HEK293 (cell line): ENCODE measurements at regions not wholly inside any gene's neighbourhood (a gene's known extent, or its start where the extent isn't known, plus 50 kb on each side); places are given as distances from the start of the nearest gene placed in this dataset.

Experiments
- CTCF ChIA-PET: fragments of 350-600 bp; formaldehyde crosslinking; extraction: SDS; loops from one replicate; lab custom pipeline; 2021; ENCODE audit warnings: antibody characterized with exemption; lab: Yijun Ruan, JAX
- POLR2A ChIA-PET: fragments of 300-600 bp; formaldehyde crosslinking; extraction: SDS; loops from one replicate; lab custom pipeline; 2020; ENCODE audit warnings: antibody characterized with exemption, inconsistent platforms; lab: Yijun Ruan, JAX
- H3K27ac ChIP-seq: fragments of 200-500 bp; sonication (Bioruptor generic); 2 replicates; pipeline ENCODE4 v1.5.1; 2014; ENCODE audit warnings: low read depth, low read length, control low read depth, inconsistent platforms; ENCODE audit errors: extremely low read depth
- H3K36me3 ChIP-seq, 2 experiments: fragments of 200-500 bp in 1 of 2; sonication (Bioruptor generic) in 1 of 2; 1 replicate in 1 of 2; 2 replicates in 1 of 2; pipeline ENCODE4 v1.5.1; 2014 to 2017; ENCODE audit warnings: inconsistent platforms in 2 of 2, low read length in 2 of 2; ENCODE audit not compliant: control insufficient read depth in 2 of 2, insufficient read depth in 1 of 2
- H3K4me1 ChIP-seq: fragments of 200-500 bp; sonication (Bioruptor generic); 2 replicates; pipeline ENCODE4 v1.5.1; 2014; ENCODE audit warnings: mild to moderate bottlenecking, low read length, inconsistent platforms; ENCODE audit not compliant: control insufficient read depth, insufficient read depth
- H3K4me3 ChIP-seq: 2 replicates; pipeline ENCODE4 v1.5.1; 2011; ENCODE audit warnings: low read depth, mild to moderate bottlenecking, control low read depth, low read length, moderate library complexity
- H3K9me3 ChIP-seq: fragments of 200-500 bp; sonication (Bioruptor generic); 2 replicates; pipeline ENCODE4 v1.5.1; 2014; ENCODE audit warnings: low read depth, low read length, inconsistent platforms; ENCODE audit not compliant: control insufficient read depth, insufficient read depth
- GLI4 ChIP-seq: fragments of 450-650 bp; formaldehyde crosslinking; IDR thresholded peaks from 2 replicates; pipeline ENCODE4 v1.5.1; 2016; ENCODE audit warnings: missing biosample characterization, missing genetic modification characterization
- SCRT1 ChIP-seq: fragments of 450-650 bp; formaldehyde crosslinking; IDR thresholded peaks from 2 replicates; pipeline ENCODE4 v1.5.1; 2016; ENCODE audit warnings: missing biosample characterization, missing genetic modification characterization, borderline replicate concordance
- TRIM28 ChIP-seq: IDR thresholded peaks from 2 replicates; pipeline ENCODE4 v1.6.1; 2011; ENCODE audit warnings: low read length, control low read depth, borderline replicate concordance
- YY2 ChIP-seq: fragments of 450-650 bp; formaldehyde crosslinking; IDR thresholded peaks from 2 replicates; pipeline ENCODE4 v1.5.1; 2016; ENCODE audit warnings: missing biosample characterization, missing genetic modification characterization
- ZBTB7A ChIP-seq: fragments of 450-650 bp; formaldehyde crosslinking; IDR thresholded peaks from 2 replicates; pipeline ENCODE4 v1.5.1; 2016; ENCODE audit warnings: low read depth, missing biosample characterization, missing genetic modification characterization
- ZNF132 ChIP-seq: fragments of 450-650 bp; formaldehyde crosslinking; IDR thresholded peaks from 2 replicates; pipeline ENCODE4 v1.5.1; 2017; ENCODE audit warnings: missing biosample characterization, missing genetic modification characterization, borderline replicate concordance
- ZNF140 ChIP-seq: fragments of 450-650 bp; formaldehyde crosslinking; IDR thresholded peaks from 2 replicates; pipeline ENCODE4 v1.5.1; 2016; ENCODE audit warnings: missing biosample characterization, missing genetic modification characterization
- ZNF16 ChIP-seq: fragments of 450-650 bp; formaldehyde crosslinking; IDR thresholded peaks from 2 replicates; pipeline ENCODE4 v1.5.1; 2016; ENCODE audit warnings: low read depth, missing biosample characterization, missing genetic modification characterization
- ZNF23 ChIP-seq: fragments of 450-650 bp; formaldehyde crosslinking; IDR thresholded peaks from 2 replicates; pipeline ENCODE4 v1.5.1; 2016; ENCODE audit warnings: missing biosample characterization, missing genetic modification characterization, borderline replicate concordance
- ZNF239 ChIP-seq: fragments of 450-650 bp; formaldehyde crosslinking; IDR thresholded peaks from 2 replicates; pipeline ENCODE4 v1.5.1; 2016; ENCODE audit warnings: missing biosample characterization, missing genetic modification characterization
- ZNF248 ChIP-seq: fragments of 450-650 bp; formaldehyde crosslinking; IDR thresholded peaks from 2 replicates; pipeline ENCODE4 v1.5.1; 2017; ENCODE audit warnings: missing biosample characterization, missing genetic modification characterization
- ZNF274 ChIP-seq, 2 experiments: fragments of 200-500 bp in 1 of 2; fragments of 450-650 bp in 1 of 2; sonication (Bioruptor generic) in 1 of 2; formaldehyde crosslinking in 1 of 2; IDR thresholded peaks; 2 replicates each; pipeline versions ENCODE4 v1.5.1 to v1.6.1; 2014 to 2016; ENCODE audit warnings: borderline replicate concordance in 1 of 2, inconsistent platforms in 1 of 2, low read length in 1 of 2, missing biosample characterization in 1 of 2, missing genetic modification characterization in 1 of 2
- ZNF394 ChIP-seq: fragments of 450-650 bp; formaldehyde crosslinking; IDR thresholded peaks from 2 replicates; pipeline ENCODE4 v1.5.1; 2016; ENCODE audit warnings: missing biosample characterization, missing genetic modification characterization, mild to moderate bottlenecking, moderate library complexity, borderline replicate concordance
- ZNF404 ChIP-seq: fragments of 450-650 bp; formaldehyde crosslinking; IDR thresholded peaks from 2 replicates; pipeline ENCODE4 v1.5.1; 2017; ENCODE audit warnings: missing biosample characterization, missing genetic modification characterization
- ZNF549 ChIP-seq: fragments of 450-650 bp; IDR thresholded peaks from 2 replicates; pipeline ENCODE4 v1.5.1; 2018; ENCODE audit warnings: missing biosample characterization, missing genetic modification characterization, mild to moderate bottlenecking, inconsistent platforms, moderate library complexity
- ZNF555 ChIP-seq: fragments of 450-650 bp; formaldehyde crosslinking; conservative IDR thresholded peaks from 2 replicates; pipeline ENCODE4 v1.5.1; 2017; ENCODE audit warnings: missing biosample characterization, mild to moderate bottlenecking, missing genetic modification characterization, inconsistent platforms
- ZNF571 ChIP-seq: fragments of 450-650 bp; formaldehyde crosslinking; IDR thresholded peaks from 2 replicates; pipeline ENCODE4 v1.5.0; 2017; ENCODE audit warnings: missing biosample characterization, missing genetic modification characterization
- ZNF623 ChIP-seq: fragments of 450-650 bp; formaldehyde crosslinking; IDR thresholded peaks from 2 replicates; pipeline ENCODE4 v1.5.1; 2016; ENCODE audit warnings: missing biosample characterization, missing genetic modification characterization
- ZNF76 ChIP-seq: fragments of 450-650 bp; formaldehyde crosslinking; IDR thresholded peaks from 2 replicates; pipeline ENCODE4; 2016; ENCODE audit warnings: low read depth, missing biosample characterization, missing genetic modification characterization, borderline replicate concordance
- ZNF792 ChIP-seq: fragments of 450-650 bp; formaldehyde crosslinking; IDR thresholded peaks from 2 replicates; pipeline ENCODE4 v1.5.1; 2016; ENCODE audit warnings: missing biosample characterization, missing genetic modification characterization
- ZNF843 ChIP-seq: fragments of 450-650 bp; formaldehyde crosslinking; IDR thresholded peaks from 2 replicates; pipeline ENCODE4 v1.5.1; 2016; ENCODE audit warnings: missing biosample characterization, missing genetic modification characterization
- TF ChIP-seq, protein P1 (sequence below): fragments of 450-650 bp; IDR thresholded peaks from 2 replicates; pipeline ENCODE4 v1.5.1; 2018; ENCODE audit warnings: missing biosample characterization, mild to moderate bottlenecking, missing genetic modification characterization
- TF ChIP-seq, protein P2 (sequence below): fragments of 450-650 bp; formaldehyde crosslinking; IDR thresholded peaks from 2 replicates; pipeline ENCODE4 v1.5.1; 2016; ENCODE audit warnings: missing biosample characterization, missing genetic modification characterization
- TF ChIP-seq, protein P3 (sequence below): fragments of 450-650 bp; formaldehyde crosslinking; IDR thresholded peaks from 2 replicates; pipeline ENCODE4 v1.5.1; 2016; ENCODE audit warnings: missing biosample characterization, missing genetic modification characterization

DNA sequence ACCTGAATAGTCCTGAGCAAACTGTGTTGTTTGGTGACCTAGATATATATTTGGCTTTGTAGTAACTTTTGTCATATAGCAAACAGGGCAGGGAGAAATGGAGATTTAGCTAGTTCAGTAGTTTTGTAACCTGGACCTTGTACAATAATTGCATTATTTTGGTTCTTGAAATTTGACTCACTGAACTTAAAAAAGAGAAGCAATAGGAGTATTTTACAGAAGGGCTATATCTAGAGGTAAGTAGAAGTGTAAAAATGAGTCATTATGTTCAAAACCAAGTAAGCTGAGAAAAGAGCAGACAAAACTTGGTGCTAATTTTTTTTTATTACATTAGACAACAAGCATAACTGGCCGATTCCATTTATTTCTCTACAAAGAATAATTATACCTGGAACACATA lies 505.4 kb downstream of the ZIC1 start:
- Histone ChIP-seq H3K4me3 (no peak overlapping the region), H3K36me3 (no peaks in the 10 kb centered on the region)
- no peak for TF ChIP-seq SCRT1 (tag by site-specific recombination)
- no peak for TF ChIP-seq ZBTB7A (tag by site-specific recombination)
- TF ChIP-seq ZNF394 (tag by site-specific recombination), result no peak
- TF ChIP-seq ZNF132 (tag by site-specific recombination), result no peak
- TF ChIP-seq GLI4, result no peak
- no peak for TF ChIP-seq ZNF16 (tag by site-specific recombination)
- TF ChIP-seq, protein P1, sequence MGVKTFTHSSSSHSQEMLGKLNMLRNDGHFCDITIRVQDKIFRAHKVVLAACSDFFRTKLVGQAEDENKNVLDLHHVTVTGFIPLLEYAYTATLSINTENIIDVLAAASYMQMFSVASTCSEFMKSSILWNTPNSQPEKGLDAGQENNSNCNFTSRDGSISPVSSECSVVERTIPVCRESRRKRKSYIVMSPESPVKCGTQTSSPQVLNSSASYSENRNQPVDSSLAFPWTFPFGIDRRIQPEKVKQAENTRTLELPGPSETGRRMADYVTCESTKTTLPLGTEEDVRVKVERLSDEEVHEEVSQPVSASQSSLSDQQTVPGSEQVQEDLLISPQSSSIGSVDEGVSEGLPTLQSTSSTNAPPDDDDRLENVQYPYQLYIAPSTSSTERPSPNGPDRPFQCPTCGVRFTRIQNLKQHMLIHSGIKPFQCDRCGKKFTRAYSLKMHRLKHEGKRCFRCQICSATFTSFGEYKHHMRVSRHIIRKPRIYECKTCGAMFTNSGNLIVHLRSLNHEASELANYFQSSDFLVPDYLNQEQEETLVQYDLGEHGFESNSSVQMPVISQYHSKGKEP (tag by site-specific recombination), result no peak
- no peak for TF ChIP-seq ZNF792 (tag by site-specific recombination)
- no peak for TF ChIP-seq ZNF555 (tag by site-specific recombination)
- no peak for TF ChIP-seq ZNF549 (tag by site-specific recombination)
- TF ChIP-seq, protein P2, sequence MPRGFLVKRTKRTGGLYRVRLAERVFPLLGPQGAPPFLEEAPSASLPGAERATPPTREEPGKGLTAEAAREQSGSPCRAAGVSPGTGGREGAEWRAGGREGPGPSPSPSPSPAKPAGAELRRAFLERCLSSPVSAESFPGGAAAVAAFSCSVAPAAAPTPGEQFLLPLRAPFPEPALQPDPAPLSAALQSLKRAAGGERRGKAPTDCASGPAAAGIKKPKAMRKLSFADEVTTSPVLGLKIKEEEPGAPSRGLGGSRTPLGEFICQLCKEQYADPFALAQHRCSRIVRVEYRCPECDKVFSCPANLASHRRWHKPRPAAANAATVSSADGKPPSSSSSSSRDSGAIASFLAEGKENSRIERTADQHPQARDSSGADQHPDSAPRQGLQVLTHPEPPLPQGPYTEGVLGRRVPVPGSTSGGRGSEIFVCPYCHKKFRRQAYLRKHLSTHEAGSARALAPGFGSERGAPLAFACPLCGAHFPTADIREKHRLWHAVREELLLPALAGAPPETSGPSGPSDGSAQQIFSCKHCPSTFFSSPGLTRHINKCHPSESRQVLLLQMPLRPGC (tag by site-specific recombination), result no peak
- no peak for TF ChIP-seq ZNF248
- no peak for TF ChIP-seq ZNF623 (tag by site-specific recombination)
- TF ChIP-seq YY2, result no peak
- TF ChIP-seq, all 188 proteins: peak for 0
- ChIA-PET CTCF (no interaction called here), POLR2A (no interaction called here)
- Histone ChIP-seq H3K27ac (no peak overlapping the region), H3K4me1 (no peaks in the 10 kb centered on the region), H3K9me3 (no peaks in the 10 kb centered on the region)

DNA sequence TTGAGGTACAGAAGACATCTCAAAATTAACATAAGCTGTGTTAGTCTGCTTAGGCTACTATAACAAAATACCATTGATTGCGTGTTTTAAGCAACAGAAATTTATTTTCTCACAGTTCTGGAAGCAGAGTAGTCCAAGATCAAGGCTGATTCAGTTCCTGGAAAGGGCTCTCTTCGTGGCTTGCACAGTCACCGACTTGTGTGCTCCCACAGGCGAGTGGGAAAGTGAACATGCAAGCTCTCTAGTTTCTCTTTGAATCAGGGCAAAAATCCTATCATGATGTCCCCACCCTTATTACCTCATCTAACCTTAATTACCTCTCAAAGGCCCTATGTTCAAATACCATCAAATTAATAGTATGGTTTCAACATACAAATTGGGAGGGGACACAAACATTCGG lies 505.9 kb downstream of the ZIC1 start:
- POLR2A ChIA-PET, result no interaction called here
- TF ChIP-seq ZNF274 (IDR thresholded peaks at IDR 0.05; ENCODE audit: low read length) (no peak), ZNF274 (tag by site-specific recombination; IDR thresholded peaks at IDR 0.05; ENCODE audit: borderline replicate concordance) (no peak), ZNF843 (tag by site-specific recombination) (no peak), ZNF571 (no peak), ZNF76 (tag by site-specific recombination) (no peak), TRIM28 (no peak), ZNF404 (no peak), ZNF140 (no peak), ZNF23 (tag by site-specific recombination) (no peak), ZNF239 (no peak)
- TF ChIP-seq, protein P3, sequence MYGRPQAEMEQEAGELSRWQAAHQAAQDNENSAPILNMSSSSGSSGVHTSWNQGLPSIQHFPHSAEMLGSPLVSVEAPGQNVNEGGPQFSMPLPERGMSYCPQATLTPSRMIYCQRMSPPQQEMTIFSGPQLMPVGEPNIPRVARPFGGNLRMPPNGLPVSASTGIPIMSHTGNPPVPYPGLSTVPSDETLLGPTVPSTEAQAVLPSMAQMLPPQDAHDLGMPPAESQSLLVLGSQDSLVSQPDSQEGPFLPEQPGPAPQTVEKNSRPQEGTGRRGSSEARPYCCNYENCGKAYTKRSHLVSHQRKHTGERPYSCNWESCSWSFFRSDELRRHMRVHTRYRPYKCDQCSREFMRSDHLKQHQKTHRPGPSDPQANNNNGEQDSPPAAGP, result no peak
- TF ChIP-seq, all 188 proteins: peak for 0
- Histone ChIP-seq H3K4me3 (no peak overlapping the region), H3K36me3 (no peaks in the 10 kb centered on the region), H3K27ac (no peak overlapping the region), H3K4me1 (no peaks in the 10 kb centered on the region), H3K9me3 (no peaks in the 10 kb centered on the region)
- CTCF ChIA-PET, result no interaction called here
